GM19468 (cell line): ENCODE measurements at regions not wholly inside any gene's neighbourhood (a gene's known extent, or its start where the extent isn't known, plus 50 kb on each side); places are given as distances from the start of the nearest gene placed in this dataset.
"Not testable (repeated sequence)": the region's sequence is repeated elsewhere in the genome, so short reads cannot be mapped to it uniquely, and the experiment has no call there.

Experiments used
- ATAC-seq: cut with Tn5 transposase; IDR thresholded peaks from one replicate; pipeline ENCODE4 v1.9.1; 2021; ENCODE audit warnings: mild to moderate bottlenecking, moderate library complexity, moderate number of reproducible peaks; ENCODE audit not compliant: unreplicated experiment; ENCODE audit errors: extremely low read depth

DNA sequence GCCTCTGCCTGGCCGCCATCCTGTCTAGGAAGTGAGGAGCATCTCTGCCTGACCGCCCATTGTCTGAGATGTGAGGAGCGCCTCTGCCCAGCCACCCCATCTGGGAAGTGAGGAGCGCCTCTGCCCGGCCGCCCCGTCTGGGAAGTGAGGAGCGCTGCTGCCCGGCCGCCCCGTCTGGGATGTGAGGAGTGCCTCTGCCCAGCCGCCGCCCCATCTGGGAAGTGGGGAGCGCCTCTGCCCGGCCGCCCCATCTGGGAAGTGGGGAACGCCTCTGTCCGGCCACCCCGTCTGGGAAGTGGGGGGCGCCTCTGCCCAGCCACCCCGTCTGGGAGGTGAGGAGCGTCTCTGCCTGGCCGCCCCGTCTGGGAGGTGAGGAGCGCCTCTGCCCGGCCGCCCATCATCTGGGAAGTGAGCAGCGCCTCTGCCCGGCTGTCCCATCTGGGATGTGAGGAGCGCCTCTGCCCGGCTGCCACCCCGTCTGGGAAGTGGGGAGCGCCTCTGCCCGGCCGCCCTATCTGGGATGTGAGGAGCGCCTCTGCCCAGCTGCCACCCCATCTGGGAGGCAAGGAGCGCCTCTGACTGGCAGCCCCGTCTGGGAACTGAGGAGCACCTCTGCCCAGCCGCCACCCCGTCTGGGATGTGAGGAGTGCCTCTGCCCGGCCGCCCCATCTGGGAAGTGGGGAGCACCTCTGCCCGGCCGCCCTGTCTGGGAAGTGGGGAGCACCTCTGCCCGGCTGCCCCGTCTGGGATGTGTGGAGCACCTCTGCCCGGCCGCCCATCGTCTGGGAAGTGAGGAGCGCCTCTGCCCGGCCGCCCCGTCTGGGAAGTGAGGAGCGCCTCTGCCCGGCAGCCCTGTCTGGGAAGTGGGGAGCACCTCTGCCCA is 787.3 kb downstream of the PLA2G4A start:
- not testable (repeated sequence) for ATAC-seq

DNA sequence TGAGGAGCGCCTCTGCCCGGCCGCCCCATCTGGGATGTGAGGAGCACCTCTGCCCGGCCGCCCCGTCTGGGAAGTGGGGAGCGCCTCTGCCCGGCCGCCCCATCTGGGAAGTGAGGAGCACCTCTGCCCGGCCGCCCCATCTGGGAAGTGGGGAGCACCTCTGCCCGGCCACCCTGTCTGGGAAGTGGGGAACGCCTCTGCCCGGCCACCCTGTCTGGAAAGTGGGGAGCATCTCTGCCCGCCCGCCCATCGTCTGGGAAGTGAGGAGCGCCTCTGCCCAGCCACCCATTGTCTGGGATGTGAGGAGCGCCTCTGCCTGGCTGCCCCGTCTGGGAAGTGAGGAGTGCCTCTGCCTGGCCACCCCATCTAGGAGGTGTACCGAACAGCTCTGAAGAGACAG is 788.1 kb downstream of the PLA2G4A start:
- not testable (repeated sequence) for ATAC-seq

DNA sequence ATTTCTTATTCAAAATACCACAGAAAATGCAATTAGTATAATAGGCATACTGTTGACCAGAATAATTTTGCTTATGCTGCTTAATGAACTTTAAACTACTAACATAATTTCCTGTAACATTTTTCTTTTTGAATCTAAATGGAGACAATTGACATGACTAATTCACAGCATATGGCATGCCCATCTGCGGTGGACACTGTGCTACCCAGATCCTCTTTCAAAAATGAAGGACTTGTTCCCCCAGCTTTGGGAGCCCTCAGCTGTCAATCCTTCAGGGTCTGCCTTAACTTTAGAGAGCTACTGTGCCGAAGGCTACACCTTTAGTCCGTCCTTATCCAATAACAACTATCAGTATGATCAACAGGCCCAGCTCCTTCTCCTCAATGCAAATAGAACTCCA is 789.0 kb downstream of the PLA2G4A start:
- ATAC-seq, result no peak

DNA sequence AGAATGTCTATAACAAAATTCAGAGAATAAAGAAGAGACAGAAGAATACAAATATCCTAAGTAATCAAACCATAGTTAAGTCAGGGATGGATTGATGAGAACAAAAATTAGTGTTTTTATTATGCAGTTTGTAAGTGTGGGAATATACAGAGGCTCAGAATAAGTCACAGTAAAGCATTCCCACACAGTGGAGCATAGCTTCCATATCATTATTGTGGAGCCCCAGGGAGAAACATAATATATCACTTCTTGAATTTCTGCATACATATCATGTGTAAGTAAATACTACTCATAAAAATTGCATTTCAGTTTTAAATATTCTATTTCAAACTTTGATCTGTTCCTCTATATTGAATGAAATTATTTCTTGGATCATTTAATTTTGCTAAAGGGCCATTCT is 790.4 kb downstream of the PLA2G4A start:
- no peak for ATAC-seq

GRCh38 chr1:187621951-187622350 is 793.2 kb downstream of the PLA2G4A start:
- no peak for ATAC-seq

DNA sequence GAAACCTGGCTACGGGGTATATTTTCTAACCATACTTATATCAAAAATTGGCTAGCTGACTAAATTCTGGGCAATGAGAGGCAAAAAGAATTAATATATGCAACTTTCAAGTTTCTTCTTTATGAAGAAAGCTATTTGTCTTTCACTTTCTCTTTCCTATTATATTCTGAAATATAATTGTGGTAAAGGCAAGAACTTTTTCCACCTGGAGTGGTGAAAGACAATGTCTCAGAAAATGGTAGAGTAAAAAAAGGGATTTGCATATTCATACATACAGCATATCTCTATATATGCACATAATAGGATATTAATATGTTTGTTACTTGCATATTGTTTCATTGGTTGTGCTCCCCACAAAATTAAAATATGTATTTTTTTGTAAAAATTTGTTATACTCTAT is 793.8 kb downstream of the PLA2G4A start:
- ATAC-seq, result no peak

DNA sequence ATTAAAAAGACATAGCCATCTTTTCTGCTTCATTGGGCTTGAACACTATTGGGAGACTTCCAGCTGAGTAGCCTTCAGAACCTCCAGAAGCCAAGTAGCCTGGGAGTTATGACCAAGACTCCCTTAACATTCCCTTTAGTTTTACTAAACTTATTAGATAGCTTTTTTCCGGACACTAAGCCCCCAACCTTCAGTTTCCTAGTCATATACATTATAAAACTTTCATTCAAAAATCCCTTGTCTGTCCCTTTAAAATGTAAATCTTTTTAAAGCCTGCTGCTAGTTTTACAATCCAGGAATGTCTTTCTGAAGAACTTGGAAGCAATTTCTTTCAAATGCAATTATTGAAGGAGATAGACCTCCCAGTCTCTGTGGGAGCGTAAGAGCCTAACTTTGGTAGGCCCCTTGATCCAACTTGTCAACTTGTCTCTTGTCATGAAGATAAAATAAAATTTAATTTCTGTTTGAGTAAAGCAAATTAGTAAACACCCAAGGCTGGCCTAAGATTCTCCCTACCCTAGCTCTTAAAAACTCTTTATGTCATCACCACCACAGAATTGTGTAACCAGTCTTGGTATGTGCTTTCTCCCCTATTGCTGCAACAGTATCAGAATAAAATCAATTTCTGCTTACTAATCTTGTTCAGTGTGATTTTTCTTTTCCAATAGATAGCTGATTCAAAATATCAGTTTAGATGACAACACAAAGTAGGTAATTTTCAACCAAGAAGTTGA is 796.2 kb downstream of the PLA2G4A start:
- ATAC-seq, result no peak

DNA sequence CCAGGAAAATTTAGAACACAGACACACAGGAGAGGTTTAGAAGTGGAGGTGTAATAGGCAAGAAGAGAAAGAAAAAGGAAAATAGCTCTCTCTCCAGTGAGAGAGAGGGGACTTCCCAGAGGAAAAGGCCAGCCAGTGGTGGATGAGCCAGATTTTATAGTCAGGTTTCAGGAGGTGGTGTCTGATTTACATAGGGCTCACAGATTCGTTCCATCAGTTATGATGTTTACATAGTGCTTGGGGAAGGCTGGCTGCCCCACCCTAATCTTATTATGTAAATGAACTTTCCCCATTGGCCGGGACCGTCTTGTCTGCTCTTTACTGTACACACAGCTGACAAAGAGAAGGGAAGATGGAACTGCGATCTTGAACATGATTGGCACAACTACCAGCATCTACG is 797.3 kb downstream of the PLA2G4A start:
- no peak for ATAC-seq

GRCh38 chr1:187627516-187627915 is 798.8 kb downstream of the PLA2G4A start:
- ATAC-seq, result no peak

GRCh38 chr1:187629075-187629474 is 800.3 kb downstream of the PLA2G4A start:
- ATAC-seq, result no peak

GRCh38 chr1:187630653-187631380 is 802.1 kb downstream of the PLA2G4A start:
- ATAC-seq, result no peak

DNA sequence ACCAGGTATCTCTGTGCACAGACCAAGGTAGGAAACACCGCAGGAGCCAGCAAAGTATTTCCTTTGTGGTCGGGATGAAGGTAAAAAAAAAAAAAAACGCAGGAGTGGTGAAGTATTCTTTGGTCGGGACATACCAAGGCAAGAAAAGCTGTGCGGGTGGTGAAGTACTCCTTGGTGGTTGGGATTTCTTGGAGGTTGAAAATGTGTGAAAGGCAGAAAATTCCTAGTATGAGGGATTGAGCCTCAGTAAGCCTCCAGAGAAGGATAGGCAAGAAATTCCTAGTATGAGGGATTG is 802.6 kb downstream of the PLA2G4A start:
- ATAC-seq, result no peak

DNA sequence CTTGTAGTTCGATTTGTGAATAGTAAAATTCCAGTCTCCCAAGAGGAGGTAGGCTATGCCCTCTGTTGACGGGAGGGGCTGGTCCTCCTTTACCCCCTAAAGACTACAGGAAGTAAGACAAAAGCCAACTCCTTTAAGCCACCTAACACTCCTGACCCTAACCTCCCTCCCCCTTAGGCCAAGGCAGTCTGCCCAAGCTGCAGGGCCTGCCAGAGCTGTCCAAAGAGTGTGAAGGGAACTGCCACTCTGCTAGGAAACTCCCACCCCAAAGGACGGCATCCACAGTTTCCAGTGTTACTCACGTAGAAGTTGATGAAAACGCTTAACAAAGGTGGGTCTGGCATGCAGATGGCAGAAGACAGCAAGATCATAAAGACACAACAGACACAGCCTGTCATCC is 803.2 kb downstream of the PLA2G4A start:
- no peak for ATAC-seq

DNA sequence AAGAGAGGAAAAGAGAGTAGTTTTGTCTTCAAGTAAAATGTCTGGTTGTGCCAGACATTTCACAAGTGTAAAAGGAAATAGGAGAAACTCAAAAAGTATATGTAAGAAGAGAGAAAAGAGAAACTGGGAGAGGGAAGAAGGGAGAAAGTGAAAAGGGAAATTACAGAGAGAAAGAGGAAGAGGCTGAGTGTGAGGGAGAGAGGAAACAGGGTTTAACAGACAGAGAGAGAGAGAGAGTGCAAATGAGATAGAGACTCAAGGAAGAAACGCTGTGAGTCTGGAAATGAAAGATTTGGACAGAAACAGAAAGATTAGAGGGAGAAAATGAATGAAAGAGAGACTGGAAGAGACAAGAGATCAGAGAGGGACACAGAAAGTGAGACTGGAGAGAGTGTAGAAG is 806.2 kb downstream of the PLA2G4A start:
- ATAC-seq, result no peak

DNA sequence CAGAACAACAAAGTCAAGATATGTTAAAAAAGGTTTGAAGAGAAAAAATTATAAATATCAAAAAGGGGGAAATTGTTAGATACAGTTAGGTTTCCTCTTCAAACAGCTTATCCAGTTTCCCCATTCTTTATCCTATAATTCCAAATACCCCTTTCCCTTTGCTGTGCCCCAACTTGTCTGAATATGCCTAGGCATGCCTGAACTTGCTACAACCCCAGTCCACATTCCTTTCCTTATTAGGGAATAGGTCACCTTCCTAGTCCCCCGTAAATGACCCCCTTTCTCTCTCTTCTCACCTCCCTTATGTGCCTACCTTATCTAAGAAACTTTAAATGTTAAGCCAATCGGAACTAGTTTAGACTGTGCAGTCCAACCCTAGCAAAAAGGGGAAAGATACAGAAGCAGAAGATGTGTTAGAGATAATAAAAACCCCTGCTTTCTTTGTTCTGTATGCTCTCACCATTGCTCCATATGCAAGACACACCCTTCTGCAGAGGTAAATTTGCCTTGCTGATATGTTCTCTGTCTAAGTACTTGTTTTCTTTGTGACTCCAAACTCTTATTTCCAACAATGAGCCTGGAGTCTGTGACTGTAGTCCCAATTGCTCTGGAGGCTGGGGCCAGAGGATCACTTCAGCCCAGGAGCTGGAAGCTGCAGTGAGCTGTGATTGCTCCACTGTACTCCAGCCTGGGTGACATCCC is 810.1 kb downstream of the PLA2G4A start:
- no peak for ATAC-seq

GRCh38 chr1:187641015-187641414 is 812.3 kb downstream of the PLA2G4A start:
- ATAC-seq, result no peak

- no peak for ATAC-seq
These were observed 812.7 kb downstream of the PLA2G4A start for GRCh38 chr1:187641463-187641862.

GRCh38 chr1:187641907-187642306 is 813.2 kb downstream of the PLA2G4A start:
- ATAC-seq, result no peak

DNA sequence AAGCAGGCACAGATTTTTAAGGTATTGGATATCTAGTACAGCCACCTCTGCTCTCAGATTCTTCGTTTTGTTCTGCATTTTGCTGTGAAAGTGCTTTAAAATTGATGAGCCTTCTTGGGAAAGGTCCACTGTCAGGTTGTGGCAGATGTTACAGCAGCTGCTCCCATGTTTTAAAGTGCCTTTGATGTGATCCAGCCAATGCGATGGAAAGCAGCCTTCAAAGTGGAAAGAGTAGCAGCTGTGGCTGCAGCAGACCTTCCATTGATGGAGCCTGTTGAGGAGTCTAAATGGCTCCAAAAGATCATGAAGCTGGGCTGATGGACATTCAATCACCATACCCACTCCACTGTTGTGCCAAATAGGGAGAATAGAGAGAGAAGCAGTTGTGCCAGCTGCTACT is 816.9 kb downstream of the PLA2G4A start:
- ATAC-seq, result no peak

GRCh38 chr1:187646536-187647107 is 817.9 kb downstream of the PLA2G4A start:
- no peak for ATAC-seq
